ENCODE measurements at regions not wholly inside any gene's neighbourhood (a gene's known extent, or its start where the extent isn't known, plus 50 kb on each side); places are given as distances from the start of the nearest gene placed in this dataset.

- Mint-ChIP-seq H3K27ac (ENCODE audit: unreplicated experiment) (no peak overlapping the region), H3K36me3 (ENCODE audit: low read depth, unreplicated experiment) (no peaks in the 10 kb centered on the region), H3K9me3 (ENCODE audit: unreplicated experiment) (no peaks in the 10 kb centered on the region), H3K4me1 (ENCODE audit: unreplicated experiment) (peaks cover 4% of the 10 kb centered on the region), H3K27me3 (ENCODE audit: unreplicated experiment) (peaks cover 3% of the 10 kb centered on the region), H3K4me3 (ENCODE audit: unreplicated experiment) (no peak overlapping the region)
- DNase-seq (ENCODE audit: low spot score) = no peak
- TF ChIP-seq CTCF (IDR thresholded peaks at IDR 0.05; ENCODE audit: unreplicated experiment) = no peak
Observed at GRCh38 chr2:66885775-66886383, 451.0 kb downstream of the MEIS1 start.

GRCh38 chr2:66888246-66888645 is 453.3 kb downstream of the MEIS1 start:
- Mint-ChIP-seq H3K9me3 (ENCODE audit: unreplicated experiment) (no peaks in the 10 kb centered on the region), H3K36me3 (ENCODE audit: low read depth, unreplicated experiment) (no peaks in the 10 kb centered on the region), H3K27me3 (ENCODE audit: unreplicated experiment) (peaks cover 3% of the 10 kb centered on the region), H3K27ac (ENCODE audit: unreplicated experiment) (no peak overlapping the region), H3K4me3 (ENCODE audit: unreplicated experiment) (no peak overlapping the region), H3K4me1 (ENCODE audit: unreplicated experiment) (peaks cover 4% of the 10 kb centered on the region)
- DNase-seq (ENCODE audit: low spot score) = no peak
- TF ChIP-seq CTCF (IDR thresholded peaks at IDR 0.05; ENCODE audit: unreplicated experiment) = no peak

GRCh38 chr2:66888791-66889631 is 454.1 kb downstream of the MEIS1 start:
- Mint-ChIP-seq H3K9me3 (ENCODE audit: unreplicated experiment) (no peaks in the 10 kb centered on the region), H3K36me3 (ENCODE audit: low read depth, unreplicated experiment) (no peaks in the 10 kb centered on the region), H3K27me3 (ENCODE audit: unreplicated experiment) (peaks cover 3% of the 10 kb centered on the region), H3K4me3 (ENCODE audit: unreplicated experiment) (no peak overlapping the region), H3K27ac (ENCODE audit: unreplicated experiment) (no peak overlapping the region), H3K4me1 (ENCODE audit: unreplicated experiment) (peaks cover 4% of the 10 kb centered on the region)
- DNase-seq (ENCODE audit: low spot score) = no peak
- TF ChIP-seq CTCF (IDR thresholded peaks at IDR 0.05; ENCODE audit: unreplicated experiment) = no peak

GRCh38 chr2:66889632-66889882 is 454.6 kb downstream of the MEIS1 start:
- peaks cover 4% of the 10 kb centered on the region for H3K4me1 Mint-ChIP-seq (ENCODE audit: unreplicated experiment)
- no peaks in the 10 kb centered on the region for H3K36me3 Mint-ChIP-seq (ENCODE audit: low read depth, unreplicated experiment)
- TF ChIP-seq CTCF (IDR thresholded peaks at IDR 0.05; ENCODE audit: unreplicated experiment) = no peak
- no peaks in the 10 kb centered on the region for H3K9me3 Mint-ChIP-seq (ENCODE audit: unreplicated experiment)
- no peak overlapping the region for H3K4me3 Mint-ChIP-seq (ENCODE audit: unreplicated experiment)
- H3K27ac Mint-ChIP-seq (ENCODE audit: unreplicated experiment) = no peak overlapping the region
- DNase-seq (ENCODE audit: low spot score) = no peak
- H3K27me3 Mint-ChIP-seq (ENCODE audit: unreplicated experiment) = peaks cover 3% of the 10 kb centered on the region

GRCh38 chr2:66890166-66890742 is 455.3 kb downstream of the MEIS1 start:
- DNase-seq (ENCODE audit: low spot score) = no peak
- Mint-ChIP-seq H3K27ac (ENCODE audit: unreplicated experiment) (no peak overlapping the region), H3K27me3 (ENCODE audit: unreplicated experiment) (peaks cover 3% of the 10 kb centered on the region), H3K4me3 (ENCODE audit: unreplicated experiment) (no peak overlapping the region), H3K9me3 (ENCODE audit: unreplicated experiment) (no peaks in the 10 kb centered on the region), H3K36me3 (ENCODE audit: low read depth, unreplicated experiment) (no peaks in the 10 kb centered on the region), H3K4me1 (ENCODE audit: unreplicated experiment) (peaks cover 4% of the 10 kb centered on the region)
- TF ChIP-seq CTCF (IDR thresholded peaks at IDR 0.05; ENCODE audit: unreplicated experiment) = no peak

Measured in endothelial cell (in vitro differentiated cells).